A204.1 (cell line): ENCODE measurements at regions not wholly inside any gene's neighbourhood (a gene's known extent, or its start where the extent isn't known, plus 50 kb on each side); places are given as distances from the start of the nearest gene placed in this dataset.
"Not testable (repeated sequence)": the region's sequence is repeated elsewhere in the genome, so short reads cannot be mapped to it uniquely, and the experiment has no call there.

Source experiments
- FAIRE-seq: peaks from 2 replicates; lab custom pipeline; 2012; peaks lifted over from hg19 to GRCh38; lab: Jason Lieb, UNC

- not testable (repeated sequence) for FAIRE-seq
Measured at GRCh38 chr4:86413426-86413825, 53.6 kb upstream of the MAPK10 start.

GRCh38 chr4:86414686-86415085 is 54.8 kb upstream of the MAPK10 start:
- FAIRE-seq = no peak

GRCh38 chr4:86416081-86416480 is 56.2 kb upstream of the MAPK10 start:
- FAIRE-seq = no peak

GRCh38 chr4:86421461-86421860 is 61.6 kb upstream of the MAPK10 start:
- FAIRE-seq = no peak

- FAIRE-seq = no peak
Measured at GRCh38 chr4:86431543-86432116, 71.8 kb upstream of the MAPK10 start.

GRCh38 chr4:86432559-86433134 is 72.8 kb upstream of the MAPK10 start:
- FAIRE-seq = no peak

GRCh38 chr4:86439293-86439692 is 79.4 kb upstream of the MAPK10 start:
- FAIRE-seq = no peak

- FAIRE-seq = no peak
Measured at GRCh38 chr4:86441175-86441936, 81.5 kb upstream of the MAPK10 start.

- FAIRE-seq = no peak
Measured at GRCh38 chr4:86442881-86443280, 83.0 kb upstream of the MAPK10 start.

- FAIRE-seq = no peak
Measured at GRCh38 chr4:86443495-86443894, 83.6 kb upstream of the MAPK10 start.

- no peak for FAIRE-seq
Measured at GRCh38 chr4:86446996-86447395, 87.1 kb upstream of the MAPK10 start.

GRCh38 chr4:86448871-86449270 is 89.0 kb upstream of the MAPK10 start:
- FAIRE-seq = no peak

- no peak for FAIRE-seq
Measured at GRCh38 chr4:86449746-86450588, 90.1 kb upstream of the MAPK10 start.

- no peak for FAIRE-seq
Measured at GRCh38 chr4:86450861-86451260, 91.0 kb upstream of the MAPK10 start.

- no peak for FAIRE-seq
Measured at GRCh38 chr4:86451560-86452330, 91.9 kb upstream of the MAPK10 start.

- FAIRE-seq = no peak
Measured at GRCh38 chr4:86452422-86452891, 92.6 kb upstream of the MAPK10 start.

- FAIRE-seq = no peak
Measured at GRCh38 chr4:86452924-86453531, 93.2 kb upstream of the MAPK10 start.

- FAIRE-seq = not testable (repeated sequence)
Measured at GRCh38 chr4:86453611-86454072, 93.8 kb upstream of the MAPK10 start.

- no peak for FAIRE-seq
Measured at GRCh38 chr4:86461849-86462248, 102.0 kb upstream of the MAPK10 start.

- no peak for FAIRE-seq
Measured at GRCh38 chr4:86472377-86473019, 112.6 kb upstream of the MAPK10 start.

- not testable (repeated sequence) for FAIRE-seq
Measured at GRCh38 chr4:86478151-86478550, 116.0 kb upstream of the PTPN13 start.
